NT2/D1 (cell line): ENCODE measurements at regions not wholly inside any gene's neighbourhood (a gene's known extent, or its start where the extent isn't known, plus 50 kb on each side); places are given as distances from the start of the nearest gene placed in this dataset.
"Not testable (repeated sequence)": the region's sequence is repeated elsewhere in the genome, so short reads cannot be mapped to it uniquely, and the experiment has no call there.

ENCODE experiments used
- SUZ12 ChIP-seq: IDR thresholded peaks from 2 replicates; pipeline ENCODE4 v1.6.1; 2011; ENCODE audit not compliant: insufficient read length, insufficient read depth; ENCODE audit errors: extremely low read depth
- YY1 ChIP-seq: IDR thresholded peaks from 2 replicates; pipeline ENCODE4 v1.6.1; 2011; ENCODE audit not compliant: insufficient read length, insufficient read depth
- ZNF274 ChIP-seq: IDR thresholded peaks from 2 replicates; pipeline ENCODE4 v1.6.1; 2011; ENCODE audit warnings: mild to moderate bottlenecking, low read depth, low read length

- TF ChIP-seq SUZ12, YY1, ZNF274: not testable (repeated sequence)
Measured at GRCh38 chr15:85234450-85235196, 145.8 kb upstream of the AKAP13 start.
